Osteocyte (in vitro differentiated cells): ENCODE measurements at regions not wholly inside any gene's neighbourhood (a gene's known extent, or its start where the extent isn't known, plus 50 kb on each side); places are given as distances from the start of the nearest gene placed in this dataset.

Source experiments
- DNase-seq: peaks from one replicate; pipeline ENCODE4 v3.0.0; 2021; ENCODE audit warnings: mixed read lengths; ENCODE audit not compliant: unreplicated experiment; ENCODE audit errors: extremely low spot score
- H3K27ac Mint-ChIP-seq: one replicate; pipeline ENCODE4 v1.8.0; 2021; ENCODE audit warnings: mild to moderate bottlenecking, mixed read lengths; ENCODE audit not compliant: unreplicated experiment
- H3K27me3 Mint-ChIP-seq: one replicate; pipeline ENCODE4 v1.8.0; 2021; ENCODE audit warnings: mixed read lengths; ENCODE audit not compliant: unreplicated experiment
- H3K36me3 Mint-ChIP-seq: one replicate; pipeline ENCODE4 v1.8.0; 2021; ENCODE audit warnings: mixed read lengths; ENCODE audit not compliant: unreplicated experiment
- H3K4me1 Mint-ChIP-seq: one replicate; pipeline ENCODE4 v1.8.0; 2021; ENCODE audit warnings: mixed read lengths; ENCODE audit not compliant: unreplicated experiment
- H3K4me3 Mint-ChIP-seq: one replicate; pipeline ENCODE4 v1.8.0; 2021; ENCODE audit warnings: mild to moderate bottlenecking, moderate library complexity, mixed read lengths; ENCODE audit not compliant: unreplicated experiment
- H3K9me3 Mint-ChIP-seq: one replicate; pipeline ENCODE4 v1.8.0; 2021; ENCODE audit warnings: mixed read lengths; ENCODE audit not compliant: unreplicated experiment
- TF ChIP-seq, protein P1 (sequence below): fragments of 200-600 bp; sonication (generic); IDR thresholded peaks from 2 replicates; pipeline ENCODE4 v1.5.0; 2021; ENCODE audit warnings: antibody characterized with exemption, mild to moderate bottlenecking, moderate library complexity

DNA sequence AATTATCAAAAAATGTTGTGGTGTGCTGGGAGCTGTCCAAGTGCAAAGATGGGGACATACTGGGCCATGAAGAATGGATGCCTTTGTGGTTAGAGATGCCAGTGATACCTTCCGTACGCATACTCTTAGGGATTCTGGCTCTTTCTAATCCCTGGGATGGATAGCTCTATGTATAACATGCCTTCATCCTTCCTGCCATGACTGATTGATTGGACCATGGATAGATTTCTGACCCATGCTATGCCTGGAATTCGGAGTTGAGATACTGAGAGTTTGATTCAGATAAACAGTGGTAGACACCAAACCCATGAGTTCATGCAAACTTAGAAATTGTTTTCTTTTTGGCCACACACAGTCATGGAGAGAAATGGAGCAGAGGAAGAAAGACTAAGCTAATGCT is 147.2 kb upstream of the WDFY3 start:
- peaks cover 10% of the 10 kb centered on the region for H3K27me3 Mint-ChIP-seq
- H3K4me1 Mint-ChIP-seq = no peaks in the 10 kb centered on the region
- no peaks in the 10 kb centered on the region for H3K9me3 Mint-ChIP-seq
- H3K4me3 Mint-ChIP-seq = no peak overlapping the region
- H3K36me3 Mint-ChIP-seq = no peaks in the 10 kb centered on the region
- H3K27ac Mint-ChIP-seq = no peak overlapping the region
- no peak for DNase-seq
- TF ChIP-seq, protein P1, sequence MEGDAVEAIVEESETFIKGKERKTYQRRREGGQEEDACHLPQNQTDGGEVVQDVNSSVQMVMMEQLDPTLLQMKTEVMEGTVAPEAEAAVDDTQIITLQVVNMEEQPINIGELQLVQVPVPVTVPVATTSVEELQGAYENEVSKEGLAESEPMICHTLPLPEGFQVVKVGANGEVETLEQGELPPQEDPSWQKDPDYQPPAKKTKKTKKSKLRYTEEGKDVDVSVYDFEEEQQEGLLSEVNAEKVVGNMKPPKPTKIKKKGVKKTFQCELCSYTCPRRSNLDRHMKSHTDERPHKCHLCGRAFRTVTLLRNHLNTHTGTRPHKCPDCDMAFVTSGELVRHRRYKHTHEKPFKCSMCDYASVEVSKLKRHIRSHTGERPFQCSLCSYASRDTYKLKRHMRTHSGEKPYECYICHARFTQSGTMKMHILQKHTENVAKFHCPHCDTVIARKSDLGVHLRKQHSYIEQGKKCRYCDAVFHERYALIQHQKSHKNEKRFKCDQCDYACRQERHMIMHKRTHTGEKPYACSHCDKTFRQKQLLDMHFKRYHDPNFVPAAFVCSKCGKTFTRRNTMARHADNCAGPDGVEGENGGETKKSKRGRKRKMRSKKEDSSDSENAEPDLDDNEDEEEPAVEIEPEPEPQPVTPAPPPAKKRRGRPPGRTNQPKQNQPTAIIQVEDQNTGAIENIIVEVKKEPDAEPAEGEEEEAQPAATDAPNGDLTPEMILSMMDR = no peak

DNA sequence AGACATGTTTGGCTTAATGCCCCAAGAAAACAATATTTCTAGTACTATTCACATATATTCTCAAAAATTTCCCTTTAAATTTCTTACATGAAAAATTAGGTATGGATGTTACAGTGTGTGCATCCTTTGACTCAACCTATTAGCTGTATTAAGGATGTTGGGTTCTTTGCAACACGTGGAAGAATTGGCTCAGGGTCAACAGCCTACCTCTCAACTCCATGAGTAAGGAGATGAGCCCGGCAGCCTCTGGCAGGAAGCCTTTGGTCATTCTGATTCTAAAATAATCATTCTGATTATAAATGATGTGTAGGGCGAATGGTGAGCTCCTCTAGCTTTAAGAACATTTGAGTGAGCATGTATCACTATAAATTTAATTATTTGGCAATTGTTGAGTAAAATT is 148.0 kb upstream of the WDFY3 start:
- no peak for DNase-seq
- Mint-ChIP-seq H3K27me3 (peaks cover 14% of the 10 kb centered on the region), H3K4me3 (no peak overlapping the region), H3K9me3 (no peaks in the 10 kb centered on the region), H3K36me3 (no peaks in the 10 kb centered on the region), H3K27ac (no peak overlapping the region), H3K4me1 (no peaks in the 10 kb centered on the region)
- TF ChIP-seq, protein P1 = no peak

DNA sequence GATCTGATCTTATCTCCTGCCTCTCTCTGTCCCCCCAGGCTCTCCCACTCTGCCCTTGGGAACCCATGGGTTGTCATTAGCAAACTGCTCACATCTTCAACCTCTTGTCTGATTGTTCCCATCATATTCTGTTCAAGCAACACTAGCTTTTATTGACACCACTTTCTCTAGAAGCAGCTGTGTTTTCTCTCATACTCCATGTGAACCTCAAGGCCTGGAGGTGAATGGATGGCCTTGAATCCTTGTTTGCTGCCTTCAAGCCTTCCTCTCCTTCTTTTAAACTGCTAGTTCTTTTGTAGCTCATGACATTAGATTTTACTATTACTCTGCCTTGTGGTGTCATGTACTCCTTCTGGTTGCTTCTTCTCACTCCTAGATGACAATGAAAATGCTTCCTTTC is 149.5 kb upstream of the WDFY3 start:
- no peak overlapping the region for H3K27ac Mint-ChIP-seq
- H3K27me3 Mint-ChIP-seq = peaks cover 14% of the 10 kb centered on the region
- H3K4me1 Mint-ChIP-seq = no peaks in the 10 kb centered on the region
- TF ChIP-seq, protein P1 = no peak
- DNase-seq = no peak
- H3K36me3 Mint-ChIP-seq = no peaks in the 10 kb centered on the region
- no peaks in the 10 kb centered on the region for H3K9me3 Mint-ChIP-seq
- no peak overlapping the region for H3K4me3 Mint-ChIP-seq

DNA sequence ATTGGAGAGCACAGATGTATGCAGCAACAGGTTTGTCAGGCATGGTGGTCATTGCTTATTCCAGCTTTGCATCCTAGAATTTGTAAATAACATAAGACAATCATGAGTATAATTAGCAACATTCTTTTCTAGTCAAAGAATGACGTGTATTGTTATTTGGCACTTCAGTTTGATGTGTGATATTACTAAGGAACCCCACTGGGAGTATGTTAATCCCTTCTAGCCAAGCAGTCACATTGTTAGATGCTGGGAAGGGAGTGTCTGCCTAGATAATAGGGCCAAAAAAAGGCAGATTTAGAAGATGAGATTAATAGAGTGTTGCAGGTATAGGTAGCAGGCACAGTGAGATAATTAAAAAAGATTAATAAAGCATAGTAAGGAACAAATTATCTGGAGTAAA is 159.2 kb upstream of the WDFY3 start:
- Mint-ChIP-seq H3K4me3 (no peak overlapping the region), H3K27ac (no peak overlapping the region), H3K27me3 (peaks cover 6% of the 10 kb centered on the region), H3K9me3 (peaks cover 5% of the 10 kb centered on the region), H3K36me3 (no peaks in the 10 kb centered on the region), H3K4me1 (no peaks in the 10 kb centered on the region)
- DNase-seq = no peak
- TF ChIP-seq, protein P1 = no peak

DNA sequence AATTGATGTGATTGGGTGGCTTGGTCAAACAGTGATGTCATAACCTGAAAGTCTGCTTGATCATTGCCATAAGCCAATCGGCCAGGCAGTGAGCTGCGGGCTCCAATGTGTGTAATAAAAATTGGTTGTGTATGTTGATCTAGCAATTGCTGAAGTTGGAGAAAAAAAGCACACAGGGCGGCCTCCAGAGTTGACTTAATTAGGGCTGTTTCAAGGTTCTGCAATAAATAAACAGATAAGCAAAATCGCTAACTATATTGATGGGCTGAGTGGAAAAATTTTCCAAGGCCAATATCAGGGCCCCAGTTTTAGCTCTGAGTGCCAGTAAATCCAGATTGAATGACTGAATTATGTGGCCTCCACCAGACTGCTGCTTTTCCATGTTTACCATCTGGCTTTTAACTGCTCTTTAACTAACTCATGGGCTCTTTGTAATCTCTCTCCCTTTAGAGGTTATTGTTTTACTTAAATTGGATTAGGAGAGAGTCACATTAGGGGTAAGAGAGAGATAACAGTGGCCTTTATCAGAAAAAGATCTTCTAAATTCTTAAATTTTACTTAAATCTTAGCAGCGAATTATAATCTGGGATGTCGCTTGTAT is 160.6 kb upstream of the WDFY3 start:
- Mint-ChIP-seq H3K4me3 (no peak overlapping the region), H3K27me3 (peaks cover 8% of the 10 kb centered on the region), H3K27ac (no peak overlapping the region), H3K36me3 (no peaks in the 10 kb centered on the region), H3K4me1 (no peaks in the 10 kb centered on the region), H3K9me3 (peaks cover 5% of the 10 kb centered on the region)
- DNase-seq = no peak
- TF ChIP-seq, protein P1 = no peak
